SK-N-SH treated with all-trans-retinoic acid at 6 μM for 48 hours (cell line): ENCODE measurements at regions not wholly inside any gene's neighbourhood (a gene's known extent, or its start where the extent isn't known, plus 50 kb on each side); places are given as distances from the start of the nearest gene placed in this dataset.
"Not testable (repeated sequence)": the region's sequence is repeated elsewhere in the genome, so short reads cannot be mapped to it uniquely, and the experiment has no call there.

Source experiments
- ATAC-seq: fragments of 200-7000 bp; cut with Tn5 transposase; 3 replicates; pipeline ENCODE4 v1.9.1; 2020; ENCODE audit warnings: mild to moderate bottlenecking, moderate library complexity
- ARNTL ChIP-seq: fragments of 450-650 bp; formaldehyde crosslinking; IDR thresholded peaks from 2 replicates; pipeline ENCODE4 v1.5.0; 2020; ENCODE audit warnings: low read depth, mild to moderate bottlenecking, moderate library complexity, borderline replicate concordance
- BACH2 ChIP-seq: fragments of 250-450 bp; sonication (Bioruptor Pico); IDR thresholded peaks from 2 replicates; pipeline ENCODE4 v1.9.0; 2021; ENCODE audit warnings: mild to moderate bottlenecking, borderline replicate concordance
- CSDC2 ChIP-seq: fragments of 250-450 bp; sonication (Bioruptor Pico); IDR thresholded peaks from 2 replicates; pipeline ENCODE4 v1.5.0; 2020; ENCODE audit warnings: mild to moderate bottlenecking, moderate library complexity
- ESRRG ChIP-seq: fragments of 250-450 bp; sonication (Bioruptor Pico); IDR thresholded peaks from 2 replicates; pipeline ENCODE4 v1.6.1; 2021; ENCODE audit warnings: mild to moderate bottlenecking
- GLIS3 ChIP-seq: fragments of 250-450 bp; sonication (Bioruptor Pico); IDR thresholded peaks from 2 replicates; pipeline ENCODE4 v1.5.0; 2020; ENCODE audit warnings: mild to moderate bottlenecking, moderate library complexity
- ISL1 ChIP-seq: fragments of 250-450 bp; sonication (Bioruptor Pico); IDR thresholded peaks from 2 replicates; pipeline ENCODE4 v2.1.2; 2022; ENCODE audit warnings: mild to moderate bottlenecking, moderate library complexity
- OSR1 ChIP-seq: fragments of 250-450 bp; sonication (Bioruptor Pico); IDR thresholded peaks from 2 replicates; pipeline ENCODE4 v1.8.0; 2022; ENCODE audit warnings: moderate library complexity, mild to moderate bottlenecking, inconsistent platforms
- PPARA ChIP-seq: fragments of 250-450 bp; sonication (Bioruptor Pico); IDR thresholded peaks from 2 replicates; pipeline ENCODE4 v1.5.0; 2020; ENCODE audit warnings: mild to moderate bottlenecking, borderline replicate concordance
- SNAI2 ChIP-seq: fragments of 250-450 bp; sonication (Bioruptor Pico); IDR thresholded peaks from 2 replicates; pipeline ENCODE4 v1.5.0; 2020; ENCODE audit warnings: mild to moderate bottlenecking, moderate library complexity
- TCF4 ChIP-seq: fragments of 250-450 bp; sonication (Bioruptor Pico); IDR thresholded peaks from 2 replicates; pipeline ENCODE4 v1.8.0; 2021; ENCODE audit warnings: mild to moderate bottlenecking, moderate library complexity, borderline replicate concordance
- TOX ChIP-seq: fragments of 250-450 bp; sonication (Bioruptor Pico); IDR thresholded peaks from 2 replicates; pipeline ENCODE4 v1.8.0; 2021; ENCODE audit warnings: mild to moderate bottlenecking, moderate library complexity, borderline replicate concordance
- ZC3H10 ChIP-seq: fragments of 250-450 bp; sonication (Bioruptor Pico); IDR thresholded peaks from 2 replicates; pipeline ENCODE4 v1.5.1; 2021; ENCODE audit warnings: mild to moderate bottlenecking, moderate library complexity
- ZFP3 ChIP-seq: fragments of 250-450 bp; sonication (Bioruptor Pico); IDR thresholded peaks from 2 replicates; pipeline ENCODE4 v1.5.0; 2020; ENCODE audit warnings: mild to moderate bottlenecking, moderate library complexity
- ZFP30 ChIP-seq: fragments of 450-650 bp; formaldehyde crosslinking; IDR thresholded peaks from 2 replicates; pipeline ENCODE4 v1.5.0; 2022; ENCODE audit warnings: mild to moderate bottlenecking, moderate library complexity
- ZNF565 ChIP-seq: fragments of 450-650 bp; formaldehyde crosslinking; conservative IDR thresholded peaks from 2 replicates; pipeline ENCODE4 v1.5.0; 2020; ENCODE audit warnings: low read depth, mild to moderate bottlenecking, moderate library complexity
- ZNF70 ChIP-seq: fragments of 450-650 bp; formaldehyde crosslinking; IDR thresholded peaks from 2 replicates; pipeline ENCODE4 v1.5.0; 2020; ENCODE audit warnings: mild to moderate bottlenecking, moderate library complexity
- ZNF8 ChIP-seq: fragments of 450-650 bp; formaldehyde crosslinking; IDR thresholded peaks from 2 replicates; pipeline ENCODE4 v1.5.0; 2020; ENCODE audit warnings: mild to moderate bottlenecking, moderate library complexity
- TF ChIP-seq, protein P1 (sequence below): fragments of 250-450 bp; sonication (Bioruptor Pico); IDR thresholded peaks from 2 replicates; pipeline ENCODE4 v1.5.0; 2020; ENCODE audit warnings: mild to moderate bottlenecking, moderate library complexity
- TF ChIP-seq, protein P2 (sequence below): fragments of 250-450 bp; sonication (Bioruptor Pico); IDR thresholded peaks from 2 replicates; pipeline ENCODE4 v1.8.0; 2021; ENCODE audit warnings: low read depth, mild to moderate bottlenecking, moderate library complexity, borderline replicate concordance
- TF ChIP-seq, protein P3 (sequence below): fragments of 250-450 bp; sonication (Bioruptor Pico); IDR thresholded peaks from 2 replicates; pipeline ENCODE4 v1.5.1; 2021; ENCODE audit warnings: mild to moderate bottlenecking, moderate library complexity
- TF ChIP-seq, protein P4 (sequence below): fragments of 250-450 bp; sonication (Bioruptor Pico); IDR thresholded peaks from 2 replicates; pipeline ENCODE4 v1.5.1; 2020; ENCODE audit warnings: low read depth, mild to moderate bottlenecking, moderate library complexity

DNA sequence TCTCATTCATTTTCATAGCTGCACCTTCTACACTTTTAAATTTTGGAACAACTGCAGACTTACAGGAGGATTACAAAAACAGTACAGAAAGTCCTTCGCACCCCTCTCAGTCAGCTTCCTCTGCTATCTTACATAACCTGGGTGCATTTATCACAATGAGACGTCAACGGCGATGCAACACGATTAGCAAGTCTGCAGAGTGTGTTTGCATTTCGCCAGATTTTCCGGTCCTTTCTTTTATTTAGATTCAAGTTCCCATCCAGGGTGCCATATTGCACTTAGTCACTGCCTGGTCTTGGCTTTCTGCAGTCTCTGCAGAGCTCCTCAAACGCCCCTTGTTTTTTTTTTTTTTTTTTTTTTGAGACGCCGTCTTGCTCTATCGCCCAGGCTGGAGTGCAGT lies 85.9 kb downstream of the ASMT start:
- TF ChIP-seq, protein P1, sequence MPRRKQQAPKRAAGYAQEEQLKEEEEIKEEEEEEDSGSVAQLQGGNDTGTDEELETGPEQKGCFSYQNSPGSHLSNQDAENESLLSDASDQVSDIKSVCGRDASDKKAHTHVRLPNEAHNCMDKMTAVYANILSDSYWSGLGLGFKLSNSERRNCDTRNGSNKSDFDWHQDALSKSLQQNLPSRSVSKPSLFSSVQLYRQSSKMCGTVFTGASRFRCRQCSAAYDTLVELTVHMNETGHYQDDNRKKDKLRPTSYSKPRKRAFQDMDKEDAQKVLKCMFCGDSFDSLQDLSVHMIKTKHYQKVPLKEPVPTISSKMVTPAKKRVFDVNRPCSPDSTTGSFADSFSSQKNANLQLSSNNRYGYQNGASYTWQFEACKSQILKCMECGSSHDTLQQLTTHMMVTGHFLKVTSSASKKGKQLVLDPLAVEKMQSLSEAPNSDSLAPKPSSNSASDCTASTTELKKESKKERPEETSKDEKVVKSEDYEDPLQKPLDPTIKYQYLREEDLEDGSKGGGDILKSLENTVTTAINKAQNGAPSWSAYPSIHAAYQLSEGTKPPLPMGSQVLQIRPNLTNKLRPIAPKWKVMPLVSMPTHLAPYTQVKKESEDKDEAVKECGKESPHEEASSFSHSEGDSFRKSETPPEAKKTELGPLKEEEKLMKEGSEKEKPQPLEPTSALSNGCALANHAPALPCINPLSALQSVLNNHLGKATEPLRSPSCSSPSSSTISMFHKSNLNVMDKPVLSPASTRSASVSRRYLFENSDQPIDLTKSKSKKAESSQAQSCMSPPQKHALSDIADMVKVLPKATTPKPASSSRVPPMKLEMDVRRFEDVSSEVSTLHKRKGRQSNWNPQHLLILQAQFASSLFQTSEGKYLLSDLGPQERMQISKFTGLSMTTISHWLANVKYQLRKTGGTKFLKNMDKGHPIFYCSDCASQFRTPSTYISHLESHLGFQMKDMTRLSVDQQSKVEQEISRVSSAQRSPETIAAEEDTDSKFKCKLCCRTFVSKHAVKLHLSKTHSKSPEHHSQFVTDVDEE, result no peak
- TF ChIP-seq ZNF565 (CRISPR knock-in tag) (no peak), ZFP30 (CRISPR knock-in tag) (no peak), ESRRG (CRISPR knock-in tag) (no peak)
- TF ChIP-seq, all 23 proteins: peak for 0
- ATAC-seq, result no peak

DNA sequence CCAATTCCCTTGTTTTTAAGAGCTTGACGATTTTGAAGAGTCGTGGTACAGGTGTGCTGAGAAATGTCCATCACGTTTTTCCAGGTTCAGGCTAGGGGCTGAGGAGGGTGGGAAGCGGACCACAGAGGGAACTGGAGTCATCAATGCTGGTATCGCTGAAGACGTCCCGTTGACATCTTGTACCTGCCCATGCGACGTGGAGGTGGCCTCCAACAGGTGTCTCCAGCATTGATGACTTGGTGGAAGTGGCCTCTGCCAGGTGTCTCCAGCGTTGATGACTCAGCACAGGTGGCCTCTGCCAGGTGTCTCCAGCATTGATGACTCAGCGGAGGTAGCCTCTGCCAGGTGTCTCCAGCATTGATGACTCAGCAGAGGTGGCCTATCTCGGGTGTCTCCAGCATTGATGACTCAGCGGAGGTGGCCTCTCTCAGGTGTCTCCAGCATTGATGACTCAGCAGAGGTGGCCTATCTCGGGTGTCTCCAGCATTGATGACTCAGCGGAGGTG lies 86.6 kb downstream of the ASMT start:
- ATAC-seq, result not testable (repeated sequence)

DNA sequence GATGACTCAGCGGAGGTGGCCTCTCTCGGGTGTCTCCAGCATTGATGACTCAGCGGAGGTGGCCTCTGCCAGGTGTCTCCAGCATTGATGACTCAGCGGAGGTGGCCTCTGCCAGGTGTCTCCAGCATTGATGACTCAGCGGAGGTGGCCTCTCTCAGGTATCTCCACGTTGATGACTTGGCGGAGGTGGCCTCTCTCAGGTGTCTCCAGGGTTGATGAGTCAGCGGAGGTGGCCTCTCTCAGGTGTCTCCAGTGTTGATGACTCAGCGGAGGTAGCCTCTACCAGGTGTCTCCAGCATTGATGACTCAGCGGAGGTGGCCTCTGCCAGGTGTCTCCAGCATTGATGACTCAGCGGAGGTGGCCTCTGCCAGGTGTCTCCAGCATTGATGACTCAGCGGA lies 87.3 kb downstream of the ASMT start:
- not testable (repeated sequence) for ATAC-seq

DNA sequence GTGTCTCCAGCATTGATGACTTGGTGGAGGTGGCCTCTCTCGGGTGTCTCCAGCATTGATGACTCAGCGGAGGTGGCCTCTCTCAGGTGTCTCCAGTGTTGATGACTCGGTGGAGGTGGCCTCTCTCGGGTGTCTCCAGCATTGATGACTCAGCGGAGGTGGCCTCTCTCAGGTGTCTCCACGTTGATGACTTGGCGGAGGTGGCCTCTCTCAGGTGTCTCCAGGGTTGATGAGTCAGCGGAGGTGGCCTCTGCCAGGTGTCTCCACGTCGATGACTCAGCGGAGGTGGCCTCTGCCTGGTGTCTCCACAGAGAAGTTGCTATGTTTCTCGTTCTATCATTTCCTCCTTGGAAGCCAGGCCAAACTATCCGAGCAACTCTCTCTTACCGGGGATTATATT lies 87.7 kb downstream of the ASMT start:
- ATAC-seq, result not testable (repeated sequence)

DNA sequence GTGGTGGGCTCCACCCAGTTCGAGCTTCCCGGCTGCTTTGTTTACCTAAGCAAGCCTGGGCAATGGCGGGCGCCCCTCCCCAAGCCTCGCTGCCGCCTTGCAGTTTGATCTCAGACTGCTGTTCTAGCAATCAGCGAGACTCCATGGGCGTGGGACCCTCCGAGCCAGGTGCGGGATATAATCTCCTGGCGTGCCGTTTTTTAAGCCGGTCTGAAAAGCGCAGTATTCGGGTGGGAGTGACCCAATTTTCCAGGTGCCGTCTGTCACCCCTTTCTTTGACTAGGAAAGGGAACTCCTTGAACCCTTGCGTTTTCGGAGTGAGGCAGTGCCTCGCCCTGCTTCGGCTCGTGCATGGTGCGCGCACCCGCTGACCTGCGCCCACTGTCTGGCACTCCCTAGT lies 94.4 kb downstream of the ASMT start:
- not testable (repeated sequence) for ATAC-seq

DNA sequence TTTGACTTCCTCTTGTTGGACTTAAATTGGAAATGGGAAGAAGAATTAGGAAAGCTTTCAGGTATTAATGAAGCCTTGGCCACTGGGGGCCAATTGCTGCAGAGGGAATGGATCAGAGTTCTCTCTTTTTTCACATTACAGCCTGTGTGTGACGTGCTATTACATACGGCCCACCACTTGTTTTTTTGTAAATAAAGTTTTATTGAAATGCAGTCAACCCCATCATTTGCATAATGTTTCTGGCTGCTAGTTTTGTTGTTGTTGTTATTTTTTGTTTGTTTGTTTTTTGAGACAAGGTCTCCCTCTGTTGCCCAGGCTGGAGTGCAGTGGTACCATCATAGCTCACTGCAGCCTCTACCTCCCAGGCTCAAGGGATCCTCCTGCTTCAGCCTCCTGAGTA lies 98.4 kb downstream of the ASMT start:
- TF ChIP-seq ZFP3 (CRISPR knock-in tag) (no peak), ZNF70 (CRISPR knock-in tag) (no peak), ZNF565 (CRISPR knock-in tag) (no peak), ZC3H10 (CRISPR knock-in tag) (no peak), ARNTL (CRISPR knock-in tag) (no peak), TOX (no peak), GLIS3 (CRISPR knock-in tag) (no peak), PPARA (CRISPR knock-in tag) (no peak), TCF4 (no peak), CSDC2 (CRISPR knock-in tag) (no peak), ESRRG (CRISPR knock-in tag) (no peak), OSR1 (CRISPR knock-in tag) (no peak), BACH2 (CRISPR knock-in tag) (no peak), SNAI2 (CRISPR knock-in tag) (no peak), ISL1 (CRISPR knock-in tag) (no peak), ZFP30 (CRISPR knock-in tag) (no peak), ZNF8 (CRISPR knock-in tag) (no peak)
- TF ChIP-seq, protein P2, sequence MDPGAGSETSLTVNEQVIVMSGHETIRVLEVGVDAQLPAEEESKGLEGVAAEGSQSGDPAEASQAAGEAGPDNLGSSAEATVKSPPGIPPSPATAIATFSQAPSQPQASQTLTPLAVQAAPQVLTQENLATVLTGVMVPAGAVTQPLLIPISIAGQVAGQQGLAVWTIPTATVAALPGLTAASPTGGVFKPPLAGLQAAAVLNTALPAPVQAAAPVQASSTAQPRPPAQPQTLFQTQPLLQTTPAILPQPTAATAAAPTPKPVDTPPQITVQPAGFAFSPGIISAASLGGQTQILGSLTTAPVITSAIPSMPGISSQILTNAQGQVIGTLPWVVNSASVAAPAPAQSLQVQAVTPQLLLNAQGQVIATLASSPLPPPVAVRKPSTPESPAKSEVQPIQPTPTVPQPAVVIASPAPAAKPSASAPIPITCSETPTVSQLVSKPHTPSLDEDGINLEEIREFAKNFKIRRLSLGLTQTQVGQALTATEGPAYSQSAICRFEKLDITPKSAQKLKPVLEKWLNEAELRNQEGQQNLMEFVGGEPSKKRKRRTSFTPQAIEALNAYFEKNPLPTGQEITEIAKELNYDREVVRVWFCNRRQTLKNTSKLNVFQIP (CRISPR knock-in tag), result no peak
- TF ChIP-seq, protein P3, sequence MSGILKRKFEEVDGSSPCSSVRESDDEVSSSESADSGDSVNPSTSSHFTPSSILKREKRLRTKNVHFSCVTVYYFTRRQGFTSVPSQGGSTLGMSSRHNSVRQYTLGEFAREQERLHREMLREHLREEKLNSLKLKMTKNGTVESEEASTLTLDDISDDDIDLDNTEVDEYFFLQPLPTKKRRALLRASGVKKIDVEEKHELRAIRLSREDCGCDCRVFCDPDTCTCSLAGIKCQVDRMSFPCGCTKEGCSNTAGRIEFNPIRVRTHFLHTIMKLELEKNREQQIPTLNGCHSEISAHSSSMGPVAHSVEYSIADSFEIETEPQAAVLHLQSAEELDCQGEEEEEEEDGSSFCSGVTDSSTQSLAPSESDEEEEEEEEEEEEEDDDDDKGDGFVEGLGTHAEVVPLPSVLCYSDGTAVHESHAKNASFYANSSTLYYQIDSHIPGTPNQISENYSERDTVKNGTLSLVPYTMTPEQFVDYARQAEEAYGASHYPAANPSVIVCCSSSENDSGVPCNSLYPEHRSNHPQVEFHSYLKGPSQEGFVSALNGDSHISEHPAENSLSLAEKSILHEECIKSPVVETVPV (CRISPR knock-in tag), result no peak
- TF ChIP-seq, protein P4, sequence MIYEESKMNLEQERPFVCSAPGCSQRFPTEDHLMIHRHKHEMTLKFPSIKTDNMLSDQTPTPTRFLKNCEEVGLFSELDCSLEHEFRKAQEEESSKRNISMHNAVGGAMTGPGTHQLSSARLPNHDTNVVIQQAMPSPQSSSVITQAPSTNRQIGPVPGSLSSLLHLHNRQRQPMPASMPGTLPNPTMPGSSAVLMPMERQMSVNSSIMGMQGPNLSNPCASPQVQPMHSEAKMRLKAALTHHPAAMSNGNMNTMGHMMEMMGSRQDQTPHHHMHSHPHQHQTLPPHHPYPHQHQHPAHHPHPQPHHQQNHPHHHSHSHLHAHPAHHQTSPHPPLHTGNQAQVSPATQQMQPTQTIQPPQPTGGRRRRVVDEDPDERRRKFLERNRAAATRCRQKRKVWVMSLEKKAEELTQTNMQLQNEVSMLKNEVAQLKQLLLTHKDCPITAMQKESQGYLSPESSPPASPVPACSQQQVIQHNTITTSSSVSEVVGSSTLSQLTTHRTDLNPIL (CRISPR knock-in tag), result no peak
- ATAC-seq, result no peak
